Keratinocyte (primary cell): ENCODE measurements at regions not wholly inside any gene's neighbourhood (a gene's known extent, or its start where the extent isn't known, plus 50 kb on each side); places are given as distances from the start of the nearest gene placed in this dataset.

Experiments used
- DNase-seq: peaks from one replicate; pipeline ENCODE4 v3.0.0-alpha.2; 2011; ENCODE audit warnings: low read depth, missing footprints, low spot score
- FAIRE-seq: peaks from 2 replicates; lab custom pipeline; 2011; peaks lifted over from hg19 to GRCh38; lab: Jason Lieb, UNC
- H2AFZ ChIP-seq: 2 replicates; pipeline ENCODE4 v1.6.0; 2012; ENCODE audit warnings: low read length, control low read depth, inconsistent platforms; ENCODE audit not compliant: control insufficient read depth
- H3K27ac ChIP-seq: 2 replicates; pipeline ENCODE4 v1.5.1; 2011; ENCODE audit warnings: low read length; ENCODE audit not compliant: control insufficient read depth, insufficient read depth
- H3K27me3 ChIP-seq: 3 replicates; pipeline ENCODE4 v1.6.0; 2011; ENCODE audit warnings: low read length; ENCODE audit not compliant: control insufficient read depth, insufficient read depth; ENCODE audit errors: extremely low read depth
- H3K36me3 ChIP-seq, 2 experiments: 2 replicates in 1 of 2; 3 replicates in 1 of 2; pipeline ENCODE4 v1.5.1; 2011; ENCODE audit warnings: low read length in 2 of 2, mild to moderate bottlenecking in 1 of 2; ENCODE audit not compliant: control insufficient read depth in 2 of 2, insufficient read depth in 2 of 2; ENCODE audit errors: extremely low read depth in 1 of 2
- H3K4me1 ChIP-seq: 3 replicates; pipeline ENCODE4 v1.5.1; 2011; ENCODE audit warnings: low read length; ENCODE audit not compliant: control insufficient read depth, insufficient read depth; ENCODE audit errors: extremely low read depth
- H3K4me2 ChIP-seq: 3 replicates; pipeline ENCODE4 v1.6.0; 2011; ENCODE audit warnings: low read depth, low read length; ENCODE audit not compliant: control insufficient read depth, insufficient read depth; ENCODE audit errors: extremely low read depth
- H3K4me3 ChIP-seq, 3 experiments: fragments of 200-600 bp in 1 of 3; sonication (generic) in 1 of 3; 2 replicates in 2 of 3; 3 replicates in 1 of 3; pipeline ENCODE4 v1.5.1; 2011 to 2016; ENCODE audit warnings: low read length in 3 of 3, mild to moderate bottlenecking in 3 of 3, control low read depth in 2 of 3, inconsistent platforms in 1 of 3, low read depth in 1 of 3, mixed read lengths in 1 of 3, mixed run types in 1 of 3, moderate library complexity in 1 of 3; ENCODE audit not compliant: control insufficient read depth in 2 of 3, insufficient read depth in 2 of 3; ENCODE audit errors: extremely low read depth in 1 of 3
- H3K79me2 ChIP-seq: 2 replicates; pipeline ENCODE4 v1.6.0; 2012; ENCODE audit warnings: low read length; ENCODE audit not compliant: control insufficient read depth, insufficient read depth
- H3K9ac ChIP-seq: 3 replicates; pipeline ENCODE4 v1.6.0; 2011; ENCODE audit warnings: low read length; ENCODE audit not compliant: control insufficient read depth, insufficient read depth; ENCODE audit errors: extremely low read depth
- H3K9me1 ChIP-seq: 3 replicates; pipeline ENCODE4 v1.6.0; 2011; ENCODE audit warnings: low read length; ENCODE audit not compliant: control insufficient read depth, insufficient read depth; ENCODE audit errors: extremely low read depth
- H3K9me3 ChIP-seq: 2 replicates; pipeline ENCODE4 v1.5.1; 2012; ENCODE audit warnings: low read depth, low read length; ENCODE audit not compliant: control insufficient read depth
- H4K20me1 ChIP-seq: 3 replicates; pipeline ENCODE4 v1.6.0; 2011; ENCODE audit warnings: low read length; ENCODE audit not compliant: control insufficient read depth, insufficient read depth; ENCODE audit errors: extremely low read depth
- EZH2 ChIP-seq: IDR thresholded peaks from one replicate; pipeline ENCODE4 v1.6.1; 2012; ENCODE audit warnings: inconsistent platforms, mild to moderate bottlenecking, low read length, moderate library complexity
- dilution Hi-C: fragments of 300-500 bp; cut with MboI; formaldehyde crosslinking; loops from one replicate; pipeline ENCODE4 v1.7.0; 2020; ENCODE audit warnings: low sequenced_read_pairs; ENCODE audit not compliant: extremely low pct_ligation_motif_present
- TF ChIP-seq, protein P1 (sequence below), 3 experiments: IDR thresholded peaks in 1 of 3; conservative IDR thresholded peaks in 1 of 3; optimal IDR thresholded peaks in 1 of 3; 2 replicates in 2 of 3; 3 replicates in 1 of 3; pipeline versions ENCODE3 to v1.5.1; 2011; ENCODE audit warnings: low read length in 3 of 3, mild to moderate bottlenecking in 3 of 3, moderate library complexity in 2 of 3, control low read depth in 1 of 3, inconsistent platforms in 1 of 3; ENCODE audit not compliant: insufficient read depth in 2 of 3; ENCODE audit errors: extremely low read depth in 1 of 3

DNA sequence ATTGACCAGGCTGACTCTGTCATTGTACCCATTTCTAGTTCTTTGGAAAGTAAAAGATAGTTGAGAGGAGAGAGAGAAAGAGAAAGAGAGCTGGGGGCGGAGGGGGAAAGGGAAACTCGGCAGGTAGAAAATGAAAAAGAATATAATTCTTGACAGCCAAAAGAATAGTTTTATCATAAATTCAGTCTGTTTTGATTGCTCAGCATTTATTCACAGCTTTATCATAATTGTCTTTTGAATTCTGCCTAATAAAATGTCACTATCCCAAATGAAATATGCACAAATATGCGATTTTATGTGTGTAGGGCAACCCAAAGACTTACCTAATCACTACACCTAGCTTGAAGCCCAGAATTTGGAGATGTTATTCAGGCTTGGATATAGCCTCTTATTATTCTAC lies 1024.0 kb upstream of the PABPC4L start:
- no peaks in the 10 kb centered on the region for H3K36me3 ChIP-seq
- H3K4me1 ChIP-seq: no peaks in the 10 kb centered on the region
- no peak overlapping the region for H3K4me3 ChIP-seq
- no peak overlapping the region for H3K27ac ChIP-seq
- H3K27me3 ChIP-seq: no peaks in the 10 kb centered on the region
- no peaks in the 10 kb centered on the region for H3K9me1 ChIP-seq
- TF ChIP-seq EZH2: no peak
- TF ChIP-seq, protein P1, sequence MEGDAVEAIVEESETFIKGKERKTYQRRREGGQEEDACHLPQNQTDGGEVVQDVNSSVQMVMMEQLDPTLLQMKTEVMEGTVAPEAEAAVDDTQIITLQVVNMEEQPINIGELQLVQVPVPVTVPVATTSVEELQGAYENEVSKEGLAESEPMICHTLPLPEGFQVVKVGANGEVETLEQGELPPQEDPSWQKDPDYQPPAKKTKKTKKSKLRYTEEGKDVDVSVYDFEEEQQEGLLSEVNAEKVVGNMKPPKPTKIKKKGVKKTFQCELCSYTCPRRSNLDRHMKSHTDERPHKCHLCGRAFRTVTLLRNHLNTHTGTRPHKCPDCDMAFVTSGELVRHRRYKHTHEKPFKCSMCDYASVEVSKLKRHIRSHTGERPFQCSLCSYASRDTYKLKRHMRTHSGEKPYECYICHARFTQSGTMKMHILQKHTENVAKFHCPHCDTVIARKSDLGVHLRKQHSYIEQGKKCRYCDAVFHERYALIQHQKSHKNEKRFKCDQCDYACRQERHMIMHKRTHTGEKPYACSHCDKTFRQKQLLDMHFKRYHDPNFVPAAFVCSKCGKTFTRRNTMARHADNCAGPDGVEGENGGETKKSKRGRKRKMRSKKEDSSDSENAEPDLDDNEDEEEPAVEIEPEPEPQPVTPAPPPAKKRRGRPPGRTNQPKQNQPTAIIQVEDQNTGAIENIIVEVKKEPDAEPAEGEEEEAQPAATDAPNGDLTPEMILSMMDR (optimal IDR thresholded peaks at IDR 0.05 in 1 of 3, IDR thresholded peaks at IDR 0.05 in 1 of 3, conservative IDR thresholded peaks at IDR 0.05 in 1 of 3; ENCODE audit: extremely low read depth in 1 of 3, insufficient read depth in 2 of 3, low read length in 3 of 3): no peak
- no peak overlapping the region for H2AFZ ChIP-seq
- H3K9me3 ChIP-seq: no peaks in the 10 kb centered on the region
- no peak overlapping the region for H3K4me2 ChIP-seq
- no peaks in the 10 kb centered on the region for H4K20me1 ChIP-seq
- dilution Hi-C loops: no loop called here
- FAIRE-seq (no peak), DNase-seq (no peak)
- no peak overlapping the region for H3K9ac ChIP-seq
- no peaks in the 10 kb centered on the region for H3K79me2 ChIP-seq

DNA sequence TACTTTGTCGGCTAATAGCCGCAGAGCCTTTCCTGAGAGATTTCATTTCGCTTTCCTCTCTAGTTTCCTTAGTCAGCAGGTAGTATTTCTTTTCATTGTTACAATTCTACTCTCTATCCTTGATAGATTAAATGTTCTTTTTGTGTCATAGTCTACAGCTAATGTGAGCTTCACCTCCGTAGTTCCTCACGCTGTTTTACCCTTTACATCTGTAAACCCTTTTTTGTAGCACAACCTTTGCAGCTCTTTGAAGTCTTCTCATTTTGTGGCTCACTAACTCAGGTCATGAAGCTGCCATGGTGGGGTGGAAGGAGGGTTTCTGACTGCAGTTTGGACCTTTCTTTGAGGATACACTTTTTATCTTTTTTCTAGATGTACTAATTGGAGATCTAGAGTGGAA lies 1008.8 kb upstream of the PABPC4L start:
- FAIRE-seq (no peak), DNase-seq (no peak)
- H2AFZ ChIP-seq: no peak overlapping the region
- H3K4me3 ChIP-seq: no peak overlapping the region
- no peak overlapping the region for H3K27ac ChIP-seq
- H3K36me3 ChIP-seq: no peaks in the 10 kb centered on the region
- dilution Hi-C loops: no loop called here
- no peaks in the 10 kb centered on the region for H3K79me2 ChIP-seq
- H3K4me2 ChIP-seq: no peak overlapping the region
- no peak overlapping the region for H3K9ac ChIP-seq
- no peaks in the 10 kb centered on the region for H3K27me3 ChIP-seq
- H3K9me3 ChIP-seq: no peaks in the 10 kb centered on the region
- no peaks in the 10 kb centered on the region for H4K20me1 ChIP-seq
- TF ChIP-seq, protein P1 (optimal IDR thresholded peaks at IDR 0.05 in 1 of 3, IDR thresholded peaks at IDR 0.05 in 1 of 3, conservative IDR thresholded peaks at IDR 0.05 in 1 of 3; ENCODE audit: extremely low read depth in 1 of 3, insufficient read depth in 2 of 3, low read length in 3 of 3): no peak
- no peak for TF ChIP-seq EZH2
- no peaks in the 10 kb centered on the region for H3K4me1 ChIP-seq
- no peaks in the 10 kb centered on the region for H3K9me1 ChIP-seq
